ENCODE measurements at regions not wholly inside any gene's neighbourhood (a gene's known extent, or its start where the extent isn't known, plus 50 kb on each side); places are given as distances from the start of the nearest gene placed in this dataset.

GRCh38 chr3:26191556-26191955, 401.7 kb downstream of the OXSM start:
- no peak for TF ChIP-seq CTCF (IDR thresholded peaks at IDR 0.05; ENCODE audit: low read depth, low read length, missing control alignments)
- H3K4me3 ChIP-seq (replicated peaks; ENCODE audit: low read depth, low read length), result no peak overlapping the region
- no peak for DNase-seq (ENCODE audit: extremely low read depth, low read depth)

GRCh38 chr3:26193558-26193957, 403.7 kb downstream of the OXSM start:
- no peak overlapping the region for H3K4me3 ChIP-seq (replicated peaks; ENCODE audit: low read depth, low read length)

DNA sequence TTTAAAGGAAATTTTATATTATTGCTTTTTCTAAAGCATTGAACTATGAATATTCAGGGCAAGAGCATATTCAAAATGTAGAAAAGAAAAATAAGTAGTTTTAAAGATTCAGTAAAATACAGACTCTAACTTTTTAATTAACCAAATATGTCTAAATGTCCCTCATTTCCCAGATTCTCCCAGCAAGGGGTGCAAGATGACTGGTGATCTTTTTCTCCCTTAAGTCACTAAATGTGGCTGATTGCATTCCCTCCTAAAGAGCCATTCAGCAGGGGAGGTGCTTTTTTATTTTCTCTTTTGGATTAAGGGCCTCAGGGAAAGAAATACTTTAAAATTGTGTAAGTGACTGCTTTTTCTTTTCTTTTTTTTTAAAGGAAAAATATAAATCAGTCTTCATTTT, 406.9 kb downstream of the OXSM start:
- TF ChIP-seq CTCF (IDR thresholded peaks at IDR 0.05; ENCODE audit: low read depth, low read length, missing control alignments), result no peak
- DNase-seq (ENCODE audit: extremely low read depth, low read depth), result no peak
- no peak overlapping the region for H3K4me3 ChIP-seq (replicated peaks; ENCODE audit: low read depth, low read length)

More at GRCh38 chr3:26193558-26193957, 403.7 kb downstream of the OXSM start:
- TF ChIP-seq CTCF (IDR thresholded peaks at IDR 0.05; ENCODE audit: low read depth, low read length, missing control alignments), result no peak
- no peak for DNase-seq (ENCODE audit: extremely low read depth, low read depth)

DNA sequence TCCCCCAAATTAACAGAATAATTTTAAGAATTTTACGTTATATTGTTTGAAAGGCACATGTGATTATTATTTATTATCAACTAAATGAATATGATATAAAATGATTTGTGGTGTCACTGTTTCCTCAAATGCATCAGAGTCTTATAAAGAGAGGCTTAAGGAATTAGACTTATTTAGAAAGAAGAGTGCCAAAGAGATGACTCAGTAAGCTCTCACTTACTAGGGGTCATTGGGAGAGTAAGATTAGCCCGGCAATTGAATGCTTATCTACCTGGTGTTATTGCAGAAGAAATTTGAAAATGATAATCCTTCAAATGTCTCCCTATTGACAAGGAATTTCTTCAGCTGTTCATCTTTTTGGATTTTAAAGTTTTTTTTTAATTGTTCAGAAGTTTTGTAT, 408.7 kb downstream of the OXSM start:
- no peak overlapping the region for H3K4me3 ChIP-seq (replicated peaks; ENCODE audit: low read depth, low read length)
- TF ChIP-seq CTCF (IDR thresholded peaks at IDR 0.05; ENCODE audit: low read depth, low read length, missing control alignments), result no peak
- no peak for DNase-seq (ENCODE audit: extremely low read depth, low read depth)

GRCh38 chr3:26202169-26202568, 412.3 kb downstream of the OXSM start:
- no peak for TF ChIP-seq CTCF (IDR thresholded peaks at IDR 0.05; ENCODE audit: low read depth, low read length, missing control alignments)
- no peak overlapping the region for H3K4me3 ChIP-seq (replicated peaks; ENCODE audit: low read depth, low read length)
- no peak for DNase-seq (ENCODE audit: extremely low read depth, low read depth)

GRCh38 chr3:26205475-26205874, 415.6 kb downstream of the OXSM start:
- TF ChIP-seq CTCF (IDR thresholded peaks at IDR 0.05; ENCODE audit: low read depth, low read length, missing control alignments), result no peak
- DNase-seq (ENCODE audit: extremely low read depth, low read depth), result no peak
- no peak overlapping the region for H3K4me3 ChIP-seq (replicated peaks; ENCODE audit: low read depth, low read length)

DNA sequence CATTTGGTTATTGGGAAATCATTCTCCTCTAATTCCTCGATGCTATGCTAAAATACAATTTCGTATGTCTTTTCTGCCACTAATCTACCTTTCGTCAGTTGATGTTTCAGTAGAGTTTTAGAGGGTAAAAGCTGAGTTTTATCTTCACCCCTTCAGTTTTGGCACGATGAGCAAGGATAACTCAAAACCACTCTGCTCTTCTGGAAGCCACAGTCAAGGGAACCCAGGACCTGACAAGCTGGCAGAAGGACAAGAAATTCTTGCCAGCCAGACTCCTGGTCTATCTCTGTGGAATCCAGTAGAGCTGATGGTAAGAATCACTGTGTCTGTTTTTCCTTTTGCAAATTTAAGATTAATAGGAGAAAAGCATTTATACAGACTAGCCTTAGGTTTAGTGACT, 414.4 kb upstream of the LRRC3B start:
- no peak overlapping the region for H3K4me3 ChIP-seq (replicated peaks; ENCODE audit: low read depth, low read length)
- DNase-seq (ENCODE audit: extremely low read depth, low read depth), result no peak
- no peak for TF ChIP-seq CTCF (IDR thresholded peaks at IDR 0.05; ENCODE audit: low read depth, low read length, missing control alignments)
